ENCODE measurements at regions not wholly inside any gene's neighbourhood (a gene's known extent, or its start where the extent isn't known, plus 50 kb on each side); places are given as distances from the start of the nearest gene placed in this dataset.

- WGBS (ENCODE audit: insufficient coverage), result no CpG with 5 or more reads among the region's 2 CpGs
- CTCF ChIA-PET, result interaction anchor here (2.3 kb wide), 1 partner anchor 22 kb away, joined by 10 read pairs; no protein-coding TSS in a partner anchor
Observed at GRCh38 chr2:12953596-12953995, 236.9 kb downstream of the TRIB2 start.

GRCh38 chr2:12955864-12956263 is 239.1 kb downstream of the TRIB2 start:
- no peak overlapping the region for H2AFZ ChIP-seq (ENCODE audit: insufficient read depth, low read depth, low read length, poor library complexity, severe bottlenecking)
- intact Hi-C loops (cut with micrococcal nuclease), result no loop called here
- Mint-ChIP-seq H3K4me1 (no peaks in the 10 kb centered on the region), H3K27ac (no peak overlapping the region), H3K27me3 (peaks cover 37% of the 10 kb centered on the region), H3K4me3 (no peak overlapping the region), H3K9me3 (ENCODE audit: insufficient read depth) (no peaks in the 10 kb centered on the region)
- no peak overlapping the region for H3K4me2 ChIP-seq (replicated peaks; ENCODE audit: low read depth, low read length, poor library complexity, severe bottlenecking)
- no peak overlapping the region for H3K27ac ChIP-seq (ENCODE audit: low read length in 2 of 2)
- H3K9me3 ChIP-seq (ENCODE audit: control extremely low read depth in 1 of 3, control insufficient read depth in 2 of 3, insufficient read depth in 1 of 3, low read length in 2 of 3), result peaks cover 0 to 5% (median 0%) of the 10 kb centered on the region in 3 donors
- CTCF ChIA-PET, result no interaction called here
- no peaks in the 10 kb centered on the region for H4K20me1 ChIP-seq (ENCODE audit: control insufficient read depth, insufficient read depth, low read length, poor library complexity, severe bottlenecking)
- 93% methylated on average over 3 of the region's 3 CpGs for WGBS (ENCODE audit: insufficient coverage)
- TF ChIP-seq EZH2 (IDR thresholded peaks at IDR 0.05; ENCODE audit: borderline replicate concordance, insufficient read depth, low read depth, low read length, poor library complexity, severe bottlenecking) (no peak), CTCF (IDR thresholded peaks at IDR 0.05) (no peak)
- no peaks in the 10 kb centered on the region for H3K79me2 ChIP-seq (ENCODE audit: control insufficient read depth, insufficient read depth, low read length)
- no peaks in the 10 kb centered on the region for H3K36me3 ChIP-seq (replicated peaks in 1 of 2; ENCODE audit: control extremely low read depth in 1 of 2, control insufficient read depth in 1 of 2, extremely low read depth in 1 of 2, insufficient read depth in 2 of 2, low read length in 1 of 2)
- no peak for ATAC-seq (ENCODE audit: low read depth)
- POLR2A ChIA-PET, result no interaction called here
- H3K27me3 ChIP-seq (replicated peaks in 1 of 4; ENCODE audit: control extremely low read depth in 1 of 4, control insufficient read depth in 3 of 4, insufficient read depth in 4 of 4, low read length in 3 of 4), result peaks cover 0 to 22% (median 4%) of the 10 kb centered on the region in 4 experiments
- DNase-seq, result no peak
- H3K4me1 ChIP-seq (ENCODE audit: control insufficient read depth in 2 of 2, insufficient read depth in 2 of 2, low read length in 2 of 2), result no peaks in the 10 kb centered on the region
- no peak overlapping the region for H3K4me3 ChIP-seq (ENCODE audit: control extremely low read depth in 1 of 5, extremely low read depth in 1 of 5, insufficient read depth in 1 of 5, low read depth in 2 of 5, low read length in 4 of 5)
- no peak overlapping the region for H3K9ac ChIP-seq (ENCODE audit: low read length)

More at GRCh38 chr2:12953596-12953995, 236.9 kb downstream of the TRIB2 start:
- ATAC-seq (ENCODE audit: low read depth) (no peak), DNase-seq (no peak)
- peaks cover 0 to 3% of the 10 kb centered on the region in 2 donors for H3K4me1 ChIP-seq (ENCODE audit: control insufficient read depth in 2 of 2, insufficient read depth in 2 of 2, low read length in 2 of 2)
- H3K79me2 ChIP-seq (ENCODE audit: control insufficient read depth, insufficient read depth, low read length), result no peaks in the 10 kb centered on the region
- H3K4me1 Mint-ChIP-seq, result peaks cover 4% of the 10 kb centered on the region
- H3K27ac Mint-ChIP-seq, result no peak overlapping the region
- POLR2A ChIA-PET, result no interaction called here
- no peak overlapping the region for H3K4me3 Mint-ChIP-seq
- H3K27ac ChIP-seq (ENCODE audit: low read length in 2 of 2), result no peak overlapping the region
- no peaks in the 10 kb centered on the region for H3K9me3 ChIP-seq (ENCODE audit: control extremely low read depth in 1 of 3, control insufficient read depth in 2 of 3, insufficient read depth in 1 of 3, low read length in 2 of 3)
- intact Hi-C loops (cut with micrococcal nuclease), result no loop called here
- H3K4me2 ChIP-seq (replicated peaks; ENCODE audit: low read depth, low read length, poor library complexity, severe bottlenecking), result no peak overlapping the region
- no peak overlapping the region for H3K4me3 ChIP-seq (ENCODE audit: control extremely low read depth in 1 of 5, extremely low read depth in 1 of 5, insufficient read depth in 1 of 5, low read depth in 2 of 5, low read length in 4 of 5)
- no peaks in the 10 kb centered on the region for H3K36me3 ChIP-seq (replicated peaks in 1 of 2; ENCODE audit: control extremely low read depth in 1 of 2, control insufficient read depth in 1 of 2, extremely low read depth in 1 of 2, insufficient read depth in 2 of 2, low read length in 1 of 2)
- no peaks in the 10 kb centered on the region for H3K9me3 Mint-ChIP-seq (ENCODE audit: insufficient read depth)
- peaks cover 0 to 12% (median 4%) of the 10 kb centered on the region in 4 experiments for H3K27me3 ChIP-seq (replicated peaks in 1 of 4; ENCODE audit: control extremely low read depth in 1 of 4, control insufficient read depth in 3 of 4, insufficient read depth in 4 of 4, low read length in 3 of 4)
- no peak overlapping the region for H2AFZ ChIP-seq (ENCODE audit: insufficient read depth, low read depth, low read length, poor library complexity, severe bottlenecking)
- TF ChIP-seq CTCF (IDR thresholded peaks at IDR 0.05) (no peak), EZH2 (IDR thresholded peaks at IDR 0.05; ENCODE audit: borderline replicate concordance, insufficient read depth, low read depth, low read length, poor library complexity, severe bottlenecking) (no peak)
- H3K9ac ChIP-seq (ENCODE audit: low read length), result no peak overlapping the region
- no peaks in the 10 kb centered on the region for H4K20me1 ChIP-seq (ENCODE audit: control insufficient read depth, insufficient read depth, low read length, poor library complexity, severe bottlenecking)
- H3K27me3 Mint-ChIP-seq, result peaks cover 31% of the 10 kb centered on the region

Measured in B cell (primary cell).